ENCODE measurements at regions not wholly inside any gene's neighbourhood (a gene's known extent, or its start where the extent isn't known, plus 50 kb on each side); places are given as distances from the start of the nearest gene placed in this dataset.
"Not testable (repeated sequence)": the region's sequence is repeated elsewhere in the genome, so short reads cannot be mapped to it uniquely, and the experiment has no call there.

DNA sequence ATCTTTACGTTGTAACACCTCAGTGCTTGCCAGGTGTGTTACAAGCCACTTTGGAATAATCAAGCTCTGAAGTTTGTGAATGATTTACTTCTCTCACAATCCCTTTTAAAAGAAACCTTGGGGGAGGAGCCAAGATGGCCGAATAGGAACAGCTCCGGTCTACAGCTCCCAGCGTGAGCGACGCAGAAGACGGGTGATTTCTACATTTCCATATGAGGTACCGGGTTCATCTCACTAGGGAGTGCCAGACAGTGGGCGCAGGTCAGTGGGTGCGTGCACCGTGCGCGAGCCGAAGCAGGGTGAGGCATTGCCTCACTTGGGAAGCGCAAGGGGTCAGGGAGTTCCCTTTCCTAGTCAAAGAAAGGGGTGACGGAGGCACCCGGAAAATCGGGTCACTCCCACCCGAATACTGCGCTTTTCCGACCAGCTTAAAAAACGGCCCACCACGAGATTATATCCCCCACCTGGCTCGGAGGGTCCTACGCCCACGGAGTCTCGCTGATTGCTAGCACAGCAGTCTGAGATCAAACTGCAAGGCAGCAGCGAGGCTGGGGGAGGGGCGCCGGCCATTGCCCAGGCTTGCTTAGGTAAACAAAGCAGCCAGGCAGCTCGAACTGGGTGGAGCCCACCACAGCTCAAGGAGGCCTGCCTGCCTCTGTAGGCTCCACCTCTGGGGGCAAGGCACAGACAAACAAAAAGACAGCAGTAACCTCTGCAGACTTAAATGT lies 118.0 kb upstream of the BCL9 start:
- not testable (repeated sequence) for TF ChIP-seq POLR2A, CTCF (IDR thresholded peaks at IDR 0.05)

Measured in uterus (tissue), 2 donors.